HCT116 (cell line): ENCODE measurements at regions not wholly inside any gene's neighbourhood (a gene's known extent, or its start where the extent isn't known, plus 50 kb on each side); places are given as distances from the start of the nearest gene placed in this dataset.

Experiments used
- ATAC-seq: fragments of 200-7000 bp; cut with Tn5 transposase; 2 replicates; pipeline ENCODE4 v1.9.1; 2020; ENCODE audit warnings: mild to moderate bottlenecking, moderate library complexity
- BruUV-seq: library from RNA; stranded (reverse); fragments of 400-500 nt; replicated peaks from 2 replicates; lab custom pipeline; 2021; lab: Mats Ljungman, UMichigan
- CTCF ChIA-PET: fragments of 300-600 bp; sonication (Branson Sonifier 250); formaldehyde crosslinking; loops from one replicate; lab custom pipeline; 2021; ENCODE audit warnings: antibody characterized with exemption; lab: Charles Lee
- POLR2A ChIA-PET: fragments of 300-600, 350-600 bp; sonication (Branson Sonifier 250); formaldehyde crosslinking; loops from one replicate; lab custom pipeline; 2021; ENCODE audit warnings: antibody characterized with exemption; lab: Charles Lee
- RAD21 ChIA-PET, 2 experiments: fragments of 300-600 bp; sonication (Branson Sonifier 250); formaldehyde crosslinking; loops; one replicate each; lab custom pipeline; 2023; ENCODE audit warnings: low total read pairs in 2 of 2; ENCODE audit not compliant: uncharacterized antibody in 2 of 2, unreplicated experiment in 2 of 2, low non-redundant PET in 1 of 2; lab: Charles Lee
- DNase-seq: peaks from one replicate; pipeline ENCODE4 v3.0.0-alpha.2; 2010; ENCODE audit warnings: low read depth, low spot score
- H2AFZ ChIP-seq: fragments of 200-600 bp; shearing (Covaris generic), sonication (generic); 2 replicates; pipeline ENCODE4 v1.6.1; 2017; ENCODE audit warnings: low read depth, mixed run types, mixed read lengths, antibody characterized with exemption, low read length; ENCODE audit not compliant: poor library complexity, severe bottlenecking
- H3K27ac ChIP-seq: 2 replicates; pipeline ENCODE4 v1.5.1; 2012; ENCODE audit warnings: low read depth, low read length
- H3K27me3 ChIP-seq: fragments of 200-600 bp; sonication (generic); 2 replicates; pipeline ENCODE4 v1.6.1; 2016; ENCODE audit warnings: mixed run types, low read length, mixed read lengths; ENCODE audit not compliant: insufficient read depth
- H3K36me3 ChIP-seq, 2 experiments: fragments of 200-500 bp in 1 of 2; fragments of 200-600 bp in 1 of 2; sonication (Bioruptor generic) in 1 of 2; sonication (generic) in 1 of 2; 2 replicates each; pipeline versions ENCODE4 v1.5.1 to v1.6.1; 2014 to 2016; ENCODE audit warnings: low read length in 2 of 2, inconsistent platforms in 1 of 2, mixed read lengths in 1 of 2, mixed run types in 1 of 2; ENCODE audit not compliant: insufficient read depth in 2 of 2, control insufficient read depth in 1 of 2
- H3K4me1 ChIP-seq, 2 experiments: fragments of 200-600 bp in 1 of 2; sonication (generic) in 1 of 2; 2 replicates each; pipeline versions ENCODE4 v1.5.1 to v1.6.1; 2012 to 2017; ENCODE audit warnings: low read length in 2 of 2, inconsistent platforms in 1 of 2, mild to moderate bottlenecking in 1 of 2, mixed read lengths in 1 of 2, mixed run types in 1 of 2, moderate library complexity in 1 of 2; ENCODE audit not compliant: insufficient read depth in 2 of 2, control insufficient read depth in 1 of 2
- H3K4me2 ChIP-seq: fragments of 200-600 bp; sonication (generic); 2 replicates; pipeline ENCODE4 v1.6.1; 2017; ENCODE audit warnings: mixed run types, low read length, mixed read lengths
- H3K4me3 ChIP-seq, 2 experiments: fragments of 200-600 bp in 1 of 2; sonication (generic) in 1 of 2; replicated peaks in 1 of 2; 2 replicates each; pipeline ENCODE4 v1.5.1; 2011 to 2016; ENCODE audit warnings: low read length in 2 of 2, control low read depth in 1 of 2, low read depth in 1 of 2, mild to moderate bottlenecking in 1 of 2, mixed read lengths in 1 of 2, mixed run types in 1 of 2
- H3K79me2 ChIP-seq: fragments of 200-600 bp; sonication (generic); 2 replicates; pipeline ENCODE4 v1.6.1; 2017; ENCODE audit warnings: mild to moderate bottlenecking, mixed run types, low read length, moderate library complexity, mixed read lengths; ENCODE audit not compliant: insufficient read depth
- H3K9ac ChIP-seq: fragments of 200-600 bp; sonication (generic); 2 replicates; pipeline ENCODE4 v1.6.1; 2016; ENCODE audit warnings: low read length, mixed read lengths
- H3K9me2 ChIP-seq: fragments of 200-600 bp; sonication (generic), shearing (Covaris generic); 2 replicates; pipeline ENCODE4 v1.6.1; 2017; ENCODE audit warnings: mixed run types, mild to moderate bottlenecking, moderate library complexity; ENCODE audit not compliant: insufficient read depth
- H3K9me3 ChIP-seq, 2 experiments: fragments of 200-500 bp in 1 of 2; fragments of 200-600 bp in 1 of 2; sonication (Bioruptor generic) in 1 of 2; sonication (generic) in 1 of 2; 2 replicates each; pipeline ENCODE4 v1.6.1; 2014 to 2017; ENCODE audit warnings: low read length in 2 of 2, mixed read lengths in 2 of 2, inconsistent platforms in 1 of 2, low read depth in 1 of 2, mild to moderate bottlenecking in 1 of 2, mixed run types in 1 of 2, moderate library complexity in 1 of 2; ENCODE audit not compliant: control insufficient read depth in 1 of 2, insufficient read depth in 1 of 2
- H4K20me1 ChIP-seq: fragments of 200-600 bp; sonication (generic), shearing (Covaris generic); 2 replicates; pipeline ENCODE4 v1.6.1; 2017; ENCODE audit warnings: mixed run types, mild to moderate bottlenecking, moderate library complexity; ENCODE audit not compliant: insufficient read depth
- CEBPB ChIP-seq: IDR thresholded peaks from 2 replicates; pipeline ENCODE4 v1.6.1; 2012; ENCODE audit warnings: low read depth
- ELF1 ChIP-seq: IDR thresholded peaks from 2 replicates; pipeline ENCODE4 v1.6.1; 2012; ENCODE audit warnings: low read depth, borderline replicate concordance
- EZH2 ChIP-seq: fragments of 200-600 bp; sonication (generic); IDR thresholded peaks from 2 replicates; pipeline ENCODE4 v1.6.1; 2017; ENCODE audit warnings: antibody characterized with exemption, mixed run types
- FOSL1 ChIP-seq: IDR thresholded peaks from 2 replicates; pipeline ENCODE4 v1.6.1; 2012; ENCODE audit warnings: low read depth
- JUND ChIP-seq: IDR thresholded peaks from 2 replicates; pipeline ENCODE4 v1.6.1; 2012
- POLR2A ChIP-seq: IDR thresholded peaks from 2 replicates; pipeline ENCODE4 v1.7.0; 2011; ENCODE audit warnings: borderline replicate concordance; ENCODE audit not compliant: insufficient read depth, insufficient read length; ENCODE audit errors: extremely low read depth
- RAD21 ChIP-seq: IDR thresholded peaks from 2 replicates; pipeline ENCODE4 v1.6.1; 2012; ENCODE audit warnings: low read depth, mild to moderate bottlenecking
- SP1 ChIP-seq: IDR thresholded peaks from 2 replicates; pipeline ENCODE4 v1.6.1; 2012; ENCODE audit warnings: low read depth
- SRF ChIP-seq: IDR thresholded peaks from 2 replicates; pipeline ENCODE4 v1.6.1; 2012; ENCODE audit warnings: low read depth
- TCF7L2 ChIP-seq: IDR thresholded peaks from 2 replicates; pipeline ENCODE4 v1.7.0; 2011; ENCODE audit warnings: borderline replicate concordance, inconsistent platforms; ENCODE audit not compliant: insufficient read depth, insufficient read length; ENCODE audit errors: extremely low read depth
- intact Hi-C: fragments of 100-400 bp; cut with micrococcal nuclease; formaldehyde crosslinking; loops from 2 replicates; pipeline ENCODE4 v1.10.0; 2022
- TF ChIP-seq, protein P1 (sequence below), 3 experiments: fragments of 200-600 bp in 1 of 3; sonication (generic) in 1 of 3; IDR thresholded peaks in 2 of 3; conservative IDR thresholded peaks in 1 of 3; 2 replicates each; pipeline ENCODE4 v1.5.1; 2012 to 2017; ENCODE audit warnings: low read depth in 2 of 3, low read length in 2 of 3, antibody characterized with exemption in 1 of 3, borderline replicate concordance in 1 of 3, control low read depth in 1 of 3, mild to moderate bottlenecking in 1 of 3, mixed read lengths in 1 of 3, mixed run types in 1 of 3, moderate library complexity in 1 of 3; ENCODE audit not compliant: insufficient read depth in 1 of 3

DNA sequence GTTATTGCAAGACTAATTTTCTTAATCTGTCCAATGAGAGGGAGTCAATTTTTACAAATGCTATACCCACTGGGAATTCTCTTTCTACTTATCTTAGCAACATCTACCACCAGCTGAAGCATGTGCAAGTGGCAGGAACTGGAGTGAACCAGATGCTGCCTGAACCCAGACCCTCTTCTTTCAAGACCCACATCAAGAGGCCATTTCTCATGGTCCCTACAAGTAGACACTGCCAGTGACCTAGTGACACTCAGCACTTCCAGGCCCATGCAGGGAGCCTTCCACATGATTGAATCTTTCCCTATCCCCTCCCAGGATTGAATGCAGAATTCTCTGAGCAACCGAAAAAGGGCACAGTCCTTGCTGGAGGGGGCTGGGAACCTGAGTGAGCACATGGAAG is 148.2 kb upstream of the ADAMTS16 start:
- ATAC-seq (no peak), DNase-seq (no peak)
- ChIA-PET POLR2A (no interaction called here), RAD21 (no interaction called here), CTCF (no interaction called here)
- no peak overlapping the region for H3K9ac ChIP-seq
- BruUV-seq: no TSS peak
- H3K27ac ChIP-seq: no peak overlapping the region
- TF ChIP-seq FOSL1 (no peak), RAD21 (no peak), SP1 (no peak), ELF1 (no peak), SRF (no peak), JUND (no peak), CEBPB (no peak), EZH2 (no peak), POLR2A (no peak), TCF7L2 (no peak)
- TF ChIP-seq, protein P1, sequence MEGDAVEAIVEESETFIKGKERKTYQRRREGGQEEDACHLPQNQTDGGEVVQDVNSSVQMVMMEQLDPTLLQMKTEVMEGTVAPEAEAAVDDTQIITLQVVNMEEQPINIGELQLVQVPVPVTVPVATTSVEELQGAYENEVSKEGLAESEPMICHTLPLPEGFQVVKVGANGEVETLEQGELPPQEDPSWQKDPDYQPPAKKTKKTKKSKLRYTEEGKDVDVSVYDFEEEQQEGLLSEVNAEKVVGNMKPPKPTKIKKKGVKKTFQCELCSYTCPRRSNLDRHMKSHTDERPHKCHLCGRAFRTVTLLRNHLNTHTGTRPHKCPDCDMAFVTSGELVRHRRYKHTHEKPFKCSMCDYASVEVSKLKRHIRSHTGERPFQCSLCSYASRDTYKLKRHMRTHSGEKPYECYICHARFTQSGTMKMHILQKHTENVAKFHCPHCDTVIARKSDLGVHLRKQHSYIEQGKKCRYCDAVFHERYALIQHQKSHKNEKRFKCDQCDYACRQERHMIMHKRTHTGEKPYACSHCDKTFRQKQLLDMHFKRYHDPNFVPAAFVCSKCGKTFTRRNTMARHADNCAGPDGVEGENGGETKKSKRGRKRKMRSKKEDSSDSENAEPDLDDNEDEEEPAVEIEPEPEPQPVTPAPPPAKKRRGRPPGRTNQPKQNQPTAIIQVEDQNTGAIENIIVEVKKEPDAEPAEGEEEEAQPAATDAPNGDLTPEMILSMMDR (IDR thresholded peaks at IDR 0.05 in 2 of 3, conservative IDR thresholded peaks at IDR 0.05 in 1 of 3; ENCODE audit: borderline replicate concordance in 1 of 3, insufficient read depth in 1 of 3, low read depth in 2 of 3, low read length in 2 of 3): no peak
- H3K4me3 ChIP-seq: no peak overlapping the region
- no peaks in the 10 kb centered on the region for H3K4me1 ChIP-seq
- H3K36me3 ChIP-seq: no peaks in the 10 kb centered on the region
- no peaks in the 10 kb centered on the region; the same call in 1 of the 2 replicates for H4K20me1 ChIP-seq
- H3K79me2 ChIP-seq: no peaks in the 10 kb centered on the region
- H3K9me2 ChIP-seq: no peaks in the 10 kb centered on the region
- no peak overlapping the region for H3K4me2 ChIP-seq
- H2AFZ ChIP-seq: no peak overlapping the region
- intact Hi-C loops: no loop called here
- no peaks in the 10 kb centered on the region for H3K9me3 ChIP-seq
- H3K27me3 ChIP-seq: no peaks in the 10 kb centered on the region; the same call in 1 of the 2 replicates
